Stimulated activated naive CD8-positive, alpha-beta T cell treated with anti-CD3 and anti-CD28 coated beads, Interleukin-15, Interleukin-2, amounts not matched to agents 100 U/mL and 50 U/mL, for 24 hours (primary cell): ENCODE measurements at regions not wholly inside any gene's neighbourhood (a gene's known extent, or its start where the extent isn't known, plus 50 kb on each side); places are given as distances from the start of the nearest gene placed in this dataset.

Experiments used
- ATAC-seq: fragments of 150-1000 bp; cut with Tn5 transposase; one replicate; pipeline ENCODE4 v1.10.0; 2021
- DNase-seq: peaks from one replicate; pipeline ENCODE4 v3.0.0; 2021

- ATAC-seq: peak; percentile 65
These were observed 137.4 kb upstream of the COX10 start for GRCh38 chr17:13931800-13932460.

GRCh38 chr17:13933441-13934276 is 135.6 kb upstream of the COX10 start:
- DNase-seq (no peak), ATAC-seq (no peak)

More at GRCh38 chr17:13931800-13932460, 137.4 kb upstream of the COX10 start:
- DNase-seq: peak; percentile 4

- no peak for ATAC-seq
- DNase-seq: no peak
These were observed 130.1 kb upstream of the COX10 start for GRCh38 chr17:13939222-13939621.

GRCh38 chr17:13940858-13941665 is 128.2 kb upstream of the COX10 start:
- no peak for DNase-seq
- ATAC-seq: no peak

GRCh38 chr17:13941781-13942180 is 127.5 kb upstream of the COX10 start:
- ATAC-seq: no peak
- DNase-seq: no peak

- no peak for DNase-seq
- no peak for ATAC-seq
These were observed 125.4 kb upstream of the COX10 start for GRCh38 chr17:13943909-13944308.

- no peak for DNase-seq
- ATAC-seq: no peak
These were observed 121.8 kb upstream of the COX10 start for GRCh38 chr17:13947499-13947898.

- DNase-seq (no peak), ATAC-seq (no peak)
These were observed 117.1 kb upstream of the COX10 start for GRCh38 chr17:13952009-13952750.

GRCh38 chr17:13953841-13954240 is 115.5 kb upstream of the COX10 start:
- ATAC-seq (no peak), DNase-seq (no peak)

- ATAC-seq: no peak
- no peak for DNase-seq
These were observed 111.7 kb upstream of the COX10 start for GRCh38 chr17:13957636-13958035.

- ATAC-seq: no peak
- DNase-seq: no peak
These were observed 110.5 kb upstream of the COX10 start for GRCh38 chr17:13958773-13959172.

- no peak for DNase-seq
- no peak for ATAC-seq
These were observed 108.0 kb upstream of the COX10 start for GRCh38 chr17:13961265-13961664.

- ATAC-seq (no peak), DNase-seq (no peak)
These were observed 106.5 kb upstream of the COX10 start for GRCh38 chr17:13962716-13963240.

GRCh38 chr17:13967416-13967815 is 101.9 kb upstream of the COX10 start:
- DNase-seq (no peak), ATAC-seq (no peak)

GRCh38 chr17:13970531-13970930 is 98.8 kb upstream of the COX10 start:
- DNase-seq: no peak
- no peak for ATAC-seq

GRCh38 chr17:13973960-13974651 is 95.2 kb upstream of the COX10 start:
- ATAC-seq (no peak), DNase-seq (no peak)

GRCh38 chr17:13977837-13978236 is 91.5 kb upstream of the COX10 start:
- ATAC-seq: no peak
- no peak for DNase-seq

GRCh38 chr17:13978478-13978877 is 90.8 kb upstream of the COX10 start:
- ATAC-seq: no peak
- no peak for DNase-seq

GRCh38 chr17:13981881-13982280 is 87.4 kb upstream of the COX10 start:
- no peak for ATAC-seq
- DNase-seq: no peak

GRCh38 chr17:13984956-13985355 is 84.3 kb upstream of the COX10 start:
- no peak for DNase-seq
- no peak for ATAC-seq

GRCh38 chr17:13986855-13987254 is 82.4 kb upstream of the COX10 start:
- DNase-seq (no peak), ATAC-seq (no peak)
